HG02571 (cell line): ENCODE measurements at regions not wholly inside any gene's neighbourhood (a gene's known extent, or its start where the extent isn't known, plus 50 kb on each side); places are given as distances from the start of the nearest gene placed in this dataset.

Experiments used
- ATAC-seq: cut with Tn5 transposase; IDR thresholded peaks from one replicate; pipeline ENCODE4 v1.9.1; 2021; ENCODE audit warnings: mild to moderate bottlenecking, moderate library complexity; ENCODE audit not compliant: unreplicated experiment

DNA sequence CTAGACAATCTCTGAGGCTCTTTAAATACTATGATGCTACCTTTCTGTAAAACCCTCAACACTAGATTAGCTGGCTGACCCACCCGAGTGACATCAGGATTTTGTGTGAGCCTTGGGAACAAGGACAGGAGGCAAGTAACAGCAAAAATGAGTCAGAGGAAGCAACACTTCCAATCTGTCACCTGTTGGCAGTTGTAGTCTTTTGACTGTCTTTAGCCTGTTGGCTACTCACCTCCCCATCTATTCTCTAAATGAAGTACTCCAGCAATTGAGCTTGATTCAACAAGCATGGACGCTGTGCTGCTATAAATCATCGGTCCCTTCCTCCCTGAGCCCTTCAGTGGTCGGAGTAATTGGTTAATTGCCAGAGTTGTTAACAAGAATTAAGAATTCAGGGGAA, 898.7 kb downstream of the BCL11A start:
- ATAC-seq: no peak

- ATAC-seq: no peak
Measured at GRCh38 chr2:59653164-59653563, 900.3 kb downstream of the BCL11A start.

DNA sequence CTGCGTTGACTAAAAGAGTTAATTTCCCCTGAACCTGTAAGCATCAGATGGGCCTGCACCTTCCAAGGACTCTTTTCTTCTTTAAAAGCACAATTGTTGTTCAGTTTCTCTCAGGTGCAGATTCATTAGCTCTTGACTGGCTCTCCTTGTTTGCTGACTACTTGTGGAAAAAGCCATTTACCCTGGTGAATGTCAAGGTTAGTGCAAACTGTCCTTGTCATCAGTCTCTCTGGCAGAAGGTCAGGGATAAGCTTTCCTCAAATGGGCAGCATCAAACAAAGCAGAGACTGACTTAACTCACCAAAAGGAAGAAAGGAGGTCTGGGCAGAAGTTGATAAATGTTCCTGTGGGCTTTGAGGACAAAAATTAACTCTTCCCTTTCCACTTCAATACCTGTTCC, 922.7 kb downstream of the BCL11A start:
- ATAC-seq: no peak

GRCh38 chr2:59627599-59627998, 925.9 kb downstream of the BCL11A start:
- no peak for ATAC-seq

GRCh38 chr2:59622599-59623308, 930.7 kb downstream of the BCL11A start:
- ATAC-seq: no peak

DNA sequence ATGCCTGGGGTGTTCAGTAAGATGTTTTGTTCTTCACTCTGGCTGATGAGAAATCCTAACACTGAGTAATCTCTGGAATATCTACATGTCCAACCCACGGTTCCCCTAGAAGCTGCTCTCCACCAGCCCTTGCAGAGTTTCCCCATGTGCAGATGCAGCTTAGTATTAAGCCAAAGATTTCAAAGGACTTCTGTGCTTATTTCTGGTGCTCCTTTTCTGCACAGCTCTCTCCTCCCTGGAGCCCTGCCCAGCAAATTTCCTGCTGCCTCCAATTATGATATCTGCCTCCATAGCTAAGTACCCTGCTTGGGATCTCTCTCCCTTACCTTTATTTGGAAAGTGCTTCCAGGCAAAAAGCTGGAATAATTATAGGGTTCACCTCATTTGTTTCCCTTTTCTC, 949.3 kb downstream of the BCL11A start:
- ATAC-seq: no peak

DNA sequence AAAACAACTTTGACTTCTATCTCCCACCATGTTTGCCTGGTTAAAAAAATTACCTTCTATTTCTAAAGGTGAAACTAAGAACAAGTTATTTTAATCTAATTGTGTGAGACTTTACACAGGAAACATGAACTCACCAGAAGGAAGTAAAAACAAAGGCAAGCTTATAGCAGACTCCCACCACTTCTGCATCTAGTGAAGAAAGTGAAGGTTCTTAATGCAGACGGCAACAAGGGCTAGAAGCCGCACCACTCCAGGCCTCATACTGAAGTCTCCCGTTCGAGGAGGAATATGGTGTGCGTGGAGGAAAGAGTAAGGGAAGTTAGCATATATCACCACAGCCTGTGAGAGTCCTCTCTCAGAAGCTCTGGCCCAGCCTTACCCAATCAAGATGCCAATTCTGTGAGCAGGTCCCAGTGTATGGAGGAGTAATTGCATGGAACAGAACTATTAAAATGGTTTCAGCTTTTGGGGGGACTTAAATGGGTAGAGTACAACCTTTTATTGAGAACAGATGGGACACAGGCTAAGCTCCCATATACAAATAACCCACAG, 958.7 kb downstream of the BCL11A start:
- ATAC-seq: no peak

- no peak for ATAC-seq
Measured at GRCh38 chr2:59590798-59591197, 962.7 kb downstream of the BCL11A start.

DNA sequence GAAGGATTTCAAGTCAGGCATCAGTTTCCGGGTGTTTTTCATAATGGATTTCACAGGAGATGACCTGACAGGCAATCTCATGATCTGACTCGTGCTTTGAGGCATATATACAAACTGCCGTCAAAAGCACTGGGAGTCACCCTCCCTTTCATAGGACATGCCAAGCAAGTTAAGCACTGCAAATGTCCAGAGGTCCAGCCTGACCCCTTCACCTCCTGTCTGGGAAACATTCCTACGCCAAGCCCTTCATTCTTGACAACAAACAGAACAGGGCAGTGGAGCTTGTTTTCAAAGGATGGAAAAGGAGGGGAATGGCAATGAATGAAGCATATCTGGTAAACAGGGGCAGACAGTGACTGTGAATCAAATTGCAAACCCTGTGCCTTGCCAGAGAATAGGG, 963.6 kb downstream of the BCL11A start:
- ATAC-seq: no peak

GRCh38 chr2:59588286-59588685, 965.2 kb downstream of the BCL11A start:
- no peak for ATAC-seq

DNA sequence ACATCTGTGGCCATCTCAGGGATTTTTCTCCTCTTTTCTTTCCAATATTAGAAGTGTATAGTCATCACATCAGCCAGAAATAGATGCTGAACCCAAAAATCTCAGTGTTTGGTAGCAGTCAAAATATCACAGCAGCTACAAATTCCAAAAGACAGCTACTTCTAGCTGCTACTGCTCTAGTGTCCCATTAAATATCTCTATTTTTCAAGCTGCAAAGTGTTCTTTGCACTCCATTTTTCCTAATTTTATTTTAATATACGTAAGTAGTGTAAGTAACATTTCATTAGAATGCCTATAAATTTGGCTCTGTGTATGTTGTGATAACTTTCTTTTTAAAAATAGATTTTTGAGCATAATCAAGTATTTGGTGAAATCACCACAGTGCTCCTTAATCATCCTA, 967.3 kb downstream of the BCL11A start:
- no peak for ATAC-seq

- ATAC-seq: no peak
Measured at GRCh38 chr2:59585655-59586054, 967.8 kb downstream of the BCL11A start.

DNA sequence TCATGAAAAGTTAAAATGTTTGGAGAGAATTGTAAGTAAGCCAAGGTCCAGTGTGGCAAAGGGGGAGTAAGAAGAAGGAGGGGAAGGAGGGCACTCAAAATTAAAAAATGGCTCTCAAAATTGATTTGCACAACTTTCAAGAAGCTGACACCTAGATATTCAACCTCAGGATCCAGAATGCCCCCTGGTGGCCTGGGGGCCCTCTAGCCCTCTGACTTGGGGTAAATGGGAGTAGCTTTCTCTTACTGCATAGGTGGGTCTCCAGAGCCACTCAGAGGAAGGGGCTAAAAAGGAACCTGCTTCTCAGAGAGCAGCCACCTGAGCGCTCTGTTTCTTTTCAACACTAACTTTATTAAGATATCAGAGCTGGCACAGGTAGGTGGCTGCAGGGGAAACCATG, 968.5 kb downstream of the BCL11A start:
- ATAC-seq: no peak

- ATAC-seq: no peak
Measured at GRCh38 chr2:59583173-59583765, 970.2 kb downstream of the BCL11A start.

- no peak for ATAC-seq
Measured at GRCh38 chr2:59578349-59578748, 975.1 kb downstream of the BCL11A start.

GRCh38 chr2:59575191-59575590, 978.3 kb downstream of the BCL11A start:
- ATAC-seq: no peak

DNA sequence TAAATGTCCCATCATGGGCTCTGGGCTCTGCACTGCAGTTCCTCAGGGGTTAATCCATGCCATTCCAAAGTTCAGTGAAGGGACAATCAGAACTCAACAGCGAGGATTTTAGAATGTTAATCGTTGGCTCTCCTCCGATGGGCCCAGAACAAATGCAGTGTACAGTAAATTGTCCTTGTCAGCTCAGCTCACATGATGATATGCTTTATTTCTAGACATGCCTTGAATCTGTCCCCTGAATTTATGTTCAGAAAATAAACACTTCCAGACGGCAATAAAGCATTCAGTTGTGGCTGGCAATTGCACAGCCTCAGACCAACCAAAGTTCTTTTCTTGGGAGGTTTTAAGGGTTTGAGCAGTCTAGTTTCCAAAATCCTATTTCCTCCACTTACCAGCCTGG, 981.2 kb downstream of the BCL11A start:
- ATAC-seq: no peak

- ATAC-seq: no peak
Measured at GRCh38 chr2:59570818-59571217, 982.6 kb downstream of the BCL11A start.

- no peak for ATAC-seq
Measured at GRCh38 chr2:59569124-59569523, 984.3 kb downstream of the BCL11A start.

DNA sequence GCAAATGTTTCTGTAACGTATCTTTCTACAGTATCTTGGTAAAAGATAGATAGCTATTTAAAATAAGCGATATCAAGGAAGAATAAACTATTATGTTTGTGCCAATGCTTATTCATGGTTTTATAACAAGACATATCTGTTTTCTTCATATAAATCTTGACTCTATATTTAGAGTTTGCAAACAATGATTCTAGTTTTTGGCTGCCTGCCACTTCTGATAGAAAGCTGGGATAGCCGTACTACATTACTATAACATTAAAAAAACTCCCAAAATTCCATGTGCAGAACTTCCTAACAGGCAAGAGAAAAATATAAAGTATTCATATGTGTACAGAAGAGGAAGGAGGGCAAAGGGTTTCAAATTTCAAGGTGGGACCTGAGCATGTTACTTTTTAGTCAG, 985.0 kb downstream of the BCL11A start:
- no peak for ATAC-seq

DNA sequence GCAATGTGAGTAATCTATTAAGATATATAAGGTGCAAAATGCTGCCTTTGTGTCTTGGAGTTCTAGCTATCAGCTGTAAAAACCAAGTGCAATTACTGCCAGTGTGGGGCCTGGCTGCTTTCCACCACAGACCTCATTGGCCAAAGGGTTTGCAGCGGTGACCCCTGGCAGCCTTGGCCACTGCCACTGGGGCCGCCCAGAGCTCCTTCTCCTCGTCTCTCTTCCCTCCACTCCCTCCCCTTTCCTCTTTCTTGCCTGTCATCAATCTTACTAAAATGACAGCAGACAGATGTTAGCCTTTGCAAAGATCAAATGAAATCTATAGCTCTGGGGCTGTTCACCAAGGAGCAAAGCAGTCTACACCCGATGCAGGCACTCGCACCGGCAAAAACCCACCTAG, 986.3 kb downstream of the BCL11A start:
- ATAC-seq: no peak

GRCh38 chr2:59566739-59567138, 986.7 kb downstream of the BCL11A start:
- ATAC-seq: no peak

DNA sequence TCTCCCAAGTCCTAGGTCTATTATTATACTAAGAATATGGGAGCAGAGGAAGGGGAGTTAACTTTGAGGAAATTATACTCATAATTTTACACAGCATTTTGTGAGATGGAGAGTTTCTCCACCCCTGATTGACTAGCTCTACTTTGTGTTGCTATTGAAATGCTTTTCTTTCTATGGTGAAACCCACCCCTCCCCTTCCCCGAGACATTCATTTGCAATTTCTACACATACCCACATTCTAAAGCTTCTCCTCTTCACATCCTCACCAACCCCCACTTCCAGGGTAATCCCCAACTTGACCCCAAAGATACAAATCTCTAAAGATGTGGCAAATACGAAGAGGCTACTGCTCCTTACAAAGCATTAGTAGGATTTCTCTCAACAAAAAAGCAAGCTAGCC, 992.2 kb downstream of the BCL11A start:
- ATAC-seq: no peak
